ENCODE measurements at regions not wholly inside any gene's neighbourhood (a gene's known extent, or its start where the extent isn't known, plus 50 kb on each side); places are given as distances from the start of the nearest gene placed in this dataset.

DNA sequence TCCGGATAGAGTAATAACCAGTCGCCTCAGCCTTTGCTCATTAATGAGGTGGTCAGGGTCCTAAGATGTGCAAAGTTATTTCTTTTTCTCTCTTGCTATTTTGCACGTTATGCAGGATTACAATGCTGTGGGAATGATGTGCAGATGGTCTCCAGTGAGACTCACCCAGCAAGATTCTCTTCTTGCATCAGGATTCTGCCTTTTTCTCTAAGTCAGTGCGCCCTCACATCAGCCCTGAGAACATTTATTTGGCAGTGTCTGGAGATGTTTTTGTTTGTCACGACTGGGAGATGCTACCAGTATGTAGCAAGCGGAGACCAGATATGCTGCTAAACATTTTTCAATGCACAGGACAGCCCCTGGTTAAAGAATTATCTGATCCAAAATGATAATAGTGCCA is 280.3 kb upstream of the WWC1 start:
- no peak for TF ChIP-seq POLR2AphosphoS5 (IDR thresholded peaks at IDR 0.05)
- TF ChIP-seq TAF1 (IDR thresholded peaks at IDR 0.05; ENCODE audit: low read depth), result no peak
- TF ChIP-seq EP300 (conservative IDR thresholded peaks at IDR 0.05; ENCODE audit: poor library complexity, severe bottlenecking), result no peak
- TF ChIP-seq, protein P1, sequence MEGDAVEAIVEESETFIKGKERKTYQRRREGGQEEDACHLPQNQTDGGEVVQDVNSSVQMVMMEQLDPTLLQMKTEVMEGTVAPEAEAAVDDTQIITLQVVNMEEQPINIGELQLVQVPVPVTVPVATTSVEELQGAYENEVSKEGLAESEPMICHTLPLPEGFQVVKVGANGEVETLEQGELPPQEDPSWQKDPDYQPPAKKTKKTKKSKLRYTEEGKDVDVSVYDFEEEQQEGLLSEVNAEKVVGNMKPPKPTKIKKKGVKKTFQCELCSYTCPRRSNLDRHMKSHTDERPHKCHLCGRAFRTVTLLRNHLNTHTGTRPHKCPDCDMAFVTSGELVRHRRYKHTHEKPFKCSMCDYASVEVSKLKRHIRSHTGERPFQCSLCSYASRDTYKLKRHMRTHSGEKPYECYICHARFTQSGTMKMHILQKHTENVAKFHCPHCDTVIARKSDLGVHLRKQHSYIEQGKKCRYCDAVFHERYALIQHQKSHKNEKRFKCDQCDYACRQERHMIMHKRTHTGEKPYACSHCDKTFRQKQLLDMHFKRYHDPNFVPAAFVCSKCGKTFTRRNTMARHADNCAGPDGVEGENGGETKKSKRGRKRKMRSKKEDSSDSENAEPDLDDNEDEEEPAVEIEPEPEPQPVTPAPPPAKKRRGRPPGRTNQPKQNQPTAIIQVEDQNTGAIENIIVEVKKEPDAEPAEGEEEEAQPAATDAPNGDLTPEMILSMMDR (IDR thresholded peaks at IDR 0.05; ENCODE audit: poor library complexity, severe bottlenecking), result no peak
- TF ChIP-seq RAD21 (conservative IDR thresholded peaks at IDR 0.05), result no peak
- TF ChIP-seq, protein P2, sequence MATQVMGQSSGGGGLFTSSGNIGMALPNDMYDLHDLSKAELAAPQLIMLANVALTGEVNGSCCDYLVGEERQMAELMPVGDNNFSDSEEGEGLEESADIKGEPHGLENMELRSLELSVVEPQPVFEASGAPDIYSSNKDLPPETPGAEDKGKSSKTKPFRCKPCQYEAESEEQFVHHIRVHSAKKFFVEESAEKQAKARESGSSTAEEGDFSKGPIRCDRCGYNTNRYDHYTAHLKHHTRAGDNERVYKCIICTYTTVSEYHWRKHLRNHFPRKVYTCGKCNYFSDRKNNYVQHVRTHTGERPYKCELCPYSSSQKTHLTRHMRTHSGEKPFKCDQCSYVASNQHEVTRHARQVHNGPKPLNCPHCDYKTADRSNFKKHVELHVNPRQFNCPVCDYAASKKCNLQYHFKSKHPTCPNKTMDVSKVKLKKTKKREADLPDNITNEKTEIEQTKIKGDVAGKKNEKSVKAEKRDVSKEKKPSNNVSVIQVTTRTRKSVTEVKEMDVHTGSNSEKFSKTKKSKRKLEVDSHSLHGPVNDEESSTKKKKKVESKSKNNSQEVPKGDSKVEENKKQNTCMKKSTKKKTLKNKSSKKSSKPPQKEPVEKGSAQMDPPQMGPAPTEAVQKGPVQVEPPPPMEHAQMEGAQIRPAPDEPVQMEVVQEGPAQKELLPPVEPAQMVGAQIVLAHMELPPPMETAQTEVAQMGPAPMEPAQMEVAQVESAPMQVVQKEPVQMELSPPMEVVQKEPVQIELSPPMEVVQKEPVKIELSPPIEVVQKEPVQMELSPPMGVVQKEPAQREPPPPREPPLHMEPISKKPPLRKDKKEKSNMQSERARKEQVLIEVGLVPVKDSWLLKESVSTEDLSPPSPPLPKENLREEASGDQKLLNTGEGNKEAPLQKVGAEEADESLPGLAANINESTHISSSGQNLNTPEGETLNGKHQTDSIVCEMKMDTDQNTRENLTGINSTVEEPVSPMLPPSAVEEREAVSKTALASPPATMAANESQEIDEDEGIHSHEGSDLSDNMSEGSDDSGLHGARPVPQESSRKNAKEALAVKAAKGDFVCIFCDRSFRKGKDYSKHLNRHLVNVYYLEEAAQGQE (IDR thresholded peaks at IDR 0.05; ENCODE audit: borderline replicate concordance), result no peak
- no peak for TF ChIP-seq MXI1 (conservative IDR thresholded peaks at IDR 0.05; ENCODE audit: poor library complexity, severe bottlenecking)
- no peak for TF ChIP-seq SMC3 (conservative IDR thresholded peaks at IDR 0.05; ENCODE audit: poor library complexity)
- no peak for TF ChIP-seq EZH2 (IDR thresholded peaks at IDR 0.05; ENCODE audit: borderline replicate concordance, insufficient read depth, low read length, poor library complexity, severe bottlenecking)

DNA sequence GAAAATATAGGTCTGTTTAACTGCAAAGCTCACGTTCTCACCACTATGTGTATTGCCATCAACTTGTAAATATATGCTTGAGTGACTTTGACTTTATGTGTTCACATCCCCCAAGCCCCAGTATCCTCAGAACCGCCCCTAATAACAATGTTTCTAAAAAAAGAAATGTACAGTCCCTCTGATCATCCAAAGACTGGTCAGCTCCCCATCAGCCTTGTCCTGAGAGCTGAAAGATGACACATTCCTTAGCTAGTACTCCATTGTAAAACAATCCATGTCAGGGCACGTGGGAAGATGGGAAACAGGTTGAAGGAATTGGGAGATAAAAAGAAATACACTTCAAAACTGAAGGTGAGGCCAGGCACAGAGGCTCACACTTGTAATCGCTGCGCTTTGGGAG is 279.4 kb upstream of the WWC1 start:
- Histone ChIP-seq H3K4me3 (ENCODE audit: low read length) (no peak overlapping the region), H4K20me1 (ENCODE audit: insufficient read depth) (no peaks in the 10 kb centered on the region), H3K9me3 (ENCODE audit: low read length) (no peaks in the 10 kb centered on the region), H3K79me2 (replicated peaks; ENCODE audit: insufficient read depth, low read length) (no peaks in the 10 kb centered on the region), H2AFZ (ENCODE audit: low read depth, low read length) (no peak overlapping the region), H3K4me2 (ENCODE audit: low read length) (no peak overlapping the region), H3K9ac (ENCODE audit: low read length) (no peak overlapping the region), H3K9me2 (ENCODE audit: insufficient read depth, low read length) (no peaks in the 10 kb centered on the region), H3F3A (ENCODE audit: insufficient read depth, low read length, poor library complexity, severe bottlenecking) (no peaks in the 10 kb centered on the region), H3K36me3 (ENCODE audit: insufficient read depth, low read length) (no peaks in the 10 kb centered on the region), H3K27me3 (ENCODE audit: insufficient read depth, low read depth, low read length) (no peaks in the 10 kb centered on the region), H3K27ac (ENCODE audit: low read length) (no peak overlapping the region)
- TF ChIP-seq TAF1 (IDR thresholded peaks at IDR 0.05; ENCODE audit: low read depth) (no peak), RAD21 (conservative IDR thresholded peaks at IDR 0.05) (no peak), EP300 (conservative IDR thresholded peaks at IDR 0.05; ENCODE audit: poor library complexity, severe bottlenecking) (no peak), MXI1 (conservative IDR thresholded peaks at IDR 0.05; ENCODE audit: poor library complexity, severe bottlenecking) (no peak), POLR2AphosphoS5 (IDR thresholded peaks at IDR 0.05) (no peak), EZH2 (IDR thresholded peaks at IDR 0.05; ENCODE audit: borderline replicate concordance, insufficient read depth, low read length, poor library complexity, severe bottlenecking) (no peak), SMC3 (conservative IDR thresholded peaks at IDR 0.05; ENCODE audit: poor library complexity) (no peak)
- TF ChIP-seq, protein P1 (IDR thresholded peaks at IDR 0.05; ENCODE audit: poor library complexity, severe bottlenecking), result no peak
- TF ChIP-seq, protein P2 (IDR thresholded peaks at IDR 0.05; ENCODE audit: borderline replicate concordance), result no peak

More for the DNA sequence above, 280.3 kb upstream of the WWC1 start:
- no peak overlapping the region for H3K4me3 ChIP-seq (ENCODE audit: low read length)
- H3K27me3 ChIP-seq (ENCODE audit: insufficient read depth, low read depth, low read length), result no peaks in the 10 kb centered on the region
- no peaks in the 10 kb centered on the region for H3K36me3 ChIP-seq (ENCODE audit: insufficient read depth, low read length)
- no peaks in the 10 kb centered on the region for H3K79me2 ChIP-seq (replicated peaks; ENCODE audit: insufficient read depth, low read length)
- no peak overlapping the region for H2AFZ ChIP-seq (ENCODE audit: low read depth, low read length)
- no peaks in the 10 kb centered on the region for H3K9me2 ChIP-seq (ENCODE audit: insufficient read depth, low read length)
- no peak overlapping the region for H3K9ac ChIP-seq (ENCODE audit: low read length)
- no peak overlapping the region for H3K4me2 ChIP-seq (ENCODE audit: low read length)
- no peaks in the 10 kb centered on the region for H3F3A ChIP-seq (ENCODE audit: insufficient read depth, low read length, poor library complexity, severe bottlenecking)
- H4K20me1 ChIP-seq (ENCODE audit: insufficient read depth), result no peaks in the 10 kb centered on the region
- no peaks in the 10 kb centered on the region for H3K9me3 ChIP-seq (ENCODE audit: low read length)
- H3K27ac ChIP-seq (ENCODE audit: low read length), result no peak overlapping the region
